Heart right ventricle (tissue), 16 donors: ENCODE measurements at regions not wholly inside any gene's neighbourhood (a gene's known extent, or its start where the extent isn't known, plus 50 kb on each side); places are given as distances from the start of the nearest gene placed in this dataset.

Source experiments
- ATAC-seq, 8 donors: fragments of 200-7000 bp; cut with Tn5 transposase; one replicate each; pipeline ENCODE4 v1.9.1; 2020; ENCODE audit warnings: mild to moderate bottlenecking in 8 of 8, moderate library complexity in 8 of 8, moderate number of reproducible peaks in 1 of 8
- DNase-seq, 2 donors: peaks; one replicate each; pipeline ENCODE4 v3.0.0-alpha.2; 2020
- H3K27ac ChIP-seq, 10 donors: fragments of 200-600 bp; sonication (generic) in 2 of 10; one replicate each; pipeline versions ENCODE4 v1.5.0 to v1.8.0; 2020 to 2022; ENCODE audit warnings: mild to moderate bottlenecking in 3 of 10
- H3K27me3 ChIP-seq, 7 donors: fragments of 200-600 bp; one replicate each; pipeline ENCODE4 v1.8.0; 2021 to 2022; ENCODE audit warnings: mild to moderate bottlenecking in 2 of 7
- H3K36me3 ChIP-seq, 9 donors: fragments of 200-600 bp; sonication (generic) in 1 of 9; one replicate each; pipeline versions ENCODE4 v1.5.0 to v1.8.0; 2020 to 2022; ENCODE audit warnings: mild to moderate bottlenecking in 2 of 9
- H3K4me1 ChIP-seq, 9 donors: fragments of 200-600 bp; sonication (generic) in 1 of 9; one replicate each; pipeline versions ENCODE4 v1.5.0 to v1.8.0; 2020 to 2022; ENCODE audit warnings: mild to moderate bottlenecking in 4 of 9
- H3K4me3 ChIP-seq, 10 donors: fragments of 200-600 bp; sonication (generic) in 2 of 10; one replicate each; pipeline versions ENCODE4 v1.5.0 to v1.8.0; 2020 to 2022; ENCODE audit warnings: mild to moderate bottlenecking in 7 of 10, moderate library complexity in 2 of 10
- H3K9me3 ChIP-seq, 11 donors: fragments of 200-600 bp in 10 of 11; sonication (generic) in 2 of 11; one replicate each; pipeline versions ENCODE4 v1.5.0 to v1.8.0; 2013 to 2022; ENCODE audit warnings: mild to moderate bottlenecking in 2 of 11, control low read depth in 1 of 11, moderate library complexity in 1 of 11
- CTCF ChIP-seq, 9 donors: fragments of 200-600 bp; sonication (generic) in 2 of 9; IDR thresholded peaks; one replicate each; pipeline versions ENCODE4 v1.5.0 to v1.8.0; 2021 to 2022; ENCODE audit warnings: antibody characterized with exemption in 9 of 9, mild to moderate bottlenecking in 5 of 9, moderate library complexity in 1 of 9
- WGBS, 2 donors: extraction: QIAGEN DNeasy Blood & Tissue Kit; methylation state at CpG; one replicate each; pipeline ENCODE4 v1.1.7; 2013; ENCODE audit warnings: inconsistent platforms in 1 of 2; 5-methylcytosine and 5-hydroxymethylcytosine counted together
- intact Hi-C, 10 donors: fragments of 100-400 bp; cut with DNase I; formaldehyde crosslinking; loops; one replicate each; pipeline versions ENCODE4 v1.11.1 to v1.14.2; 2022
- donor health status: Arrhythmogenic right ventricular cardiomyopathy.
- donor health status: ischemic (EF 13 %, LVEDD 7.1; RV severe dilation, severe dysfunction).
- donor health status: healthy with polysubstance abuse.
- donor health status: DM: no; HTN: yes; CAD: no.
- donor health status: DM: no; HTN: no; CAD: no.
- donor health status: ischemic (EF 25% LVEDD 6.9; RV normal size, moderate dysfunction).
- donor health status: ischemic (EF 25% LVEDD 5.7; RV mildly dilated, moderate dysfunction).
- donor health status: healthy.
- donor health status: DM: yes; HTN: yes; CAD: no.
- donor health status: Ischemic cardiomyopathy.
- donor health status: ischemic (EF 35%, LVEDD 5.7; RV mildly dilated, moderate dysfunction).
- donor health status: nonischemic (EF 11% LVEDD 7.7; RV severe dilation, severe dysfunction).
- donor health status: DM: yes; HTN: yes; CAD: no.
- donor health status: PGD.
- donor health status: ischemic (EF 29% LVEDD 5.4; RV normal size, mild dysfunction).
- donor health status: nonischemic (EF 23%, LVEDD 6.1; RV moderate dilation, normal function).

- H3K9me3 ChIP-seq: peaks cover 0 to 17% (median 0%) of the 10 kb centered on the region in 11 donors
- 87 to 88% methylated on average over 7 of the region's 7 CpGs for WGBS, 2 donors
- no peak for DNase-seq
- no peak for ATAC-seq
- H3K27me3 ChIP-seq: no peaks in the 10 kb centered on the region
- no peak overlapping the region for H3K27ac ChIP-seq
- no peak overlapping the region for H3K4me3 ChIP-seq
- intact Hi-C loops: no loop called here
- H3K36me3 ChIP-seq: no peaks in the 10 kb centered on the region
- TF ChIP-seq CTCF (IDR thresholded peaks at IDR 0.05): no peak
- no peaks in the 10 kb centered on the region for H3K4me1 ChIP-seq
Measured at GRCh38 chrX:22383988-22384387, 111.3 kb downstream of the CBLL2 start.

- Histone ChIP-seq H3K9me3 (no peaks in the 10 kb centered on the region), H3K4me1 (no peaks in the 10 kb centered on the region), H3K36me3 (no peaks in the 10 kb centered on the region), H3K27me3 (peaks cover 0 to 8% (median 0%) of the 10 kb centered on the region in 7 donors), H3K4me3 (no peak overlapping the region), H3K27ac (no peak overlapping the region)
- DNase-seq: no peak
- ATAC-seq: no peak
- intact Hi-C loops: no loop called here
- 41 to 57% methylated on average over 4 of the region's 4 CpGs for WGBS, 2 donors
- TF ChIP-seq CTCF (IDR thresholded peaks at IDR 0.05): no peak
Measured at GRCh38 chrX:22389556-22390179, 117.0 kb downstream of the CBLL2 start.

DNA sequence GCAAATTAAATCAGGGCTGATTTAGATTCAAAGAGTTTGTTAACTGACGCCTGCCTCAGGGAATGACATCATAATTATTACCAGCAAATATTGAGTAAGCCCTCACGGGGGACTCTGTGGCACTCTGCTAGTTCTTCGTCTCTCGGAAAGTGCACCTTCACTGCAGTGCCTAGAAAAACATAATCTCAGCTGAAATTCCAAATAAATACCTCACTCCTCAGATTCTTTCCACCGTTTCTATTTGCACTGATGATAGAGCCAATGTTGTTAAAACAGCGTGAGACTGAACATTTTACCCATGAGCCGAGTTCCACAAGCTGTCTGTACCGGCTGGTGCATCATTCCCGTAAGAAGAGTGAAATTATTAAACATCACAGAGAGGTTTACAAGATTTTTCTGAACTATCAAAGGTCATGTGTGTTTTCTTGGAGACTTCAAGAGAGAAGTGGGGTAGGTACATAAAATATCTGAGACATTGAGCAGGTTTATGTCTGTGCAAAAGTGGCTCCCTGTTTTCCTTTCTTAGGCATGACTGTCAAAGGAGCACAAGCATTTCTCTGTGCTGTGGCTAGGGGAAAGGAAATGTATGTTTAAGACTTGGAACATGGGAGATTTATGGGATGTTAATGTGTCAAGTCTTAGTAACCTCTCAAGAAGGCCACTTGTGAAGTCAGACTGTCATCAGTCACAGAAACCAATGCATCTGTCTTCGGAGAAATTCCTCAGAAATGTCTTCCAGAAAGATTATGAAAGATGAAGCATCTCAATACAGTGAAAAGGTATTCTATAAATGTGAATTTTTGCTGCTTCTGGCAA is 119.6 kb downstream of the CBLL2 start:
- WGBS, 2 donors: 79% methylated on average over 10 of the region's 10 CpGs
- no peak overlapping the region for H3K27ac ChIP-seq
- ATAC-seq (no peak), DNase-seq (no peak)
- no peaks in the 10 kb centered on the region for H3K36me3 ChIP-seq
- H3K27me3 ChIP-seq: peaks cover 0 to 8% (median 0%) of the 10 kb centered on the region in 7 donors
- H3K4me1 ChIP-seq: no peaks in the 10 kb centered on the region
- intact Hi-C loops: no loop called here
- H3K9me3 ChIP-seq: no peaks in the 10 kb centered on the region
- no peak for TF ChIP-seq CTCF (IDR thresholded peaks at IDR 0.05)
- no peak overlapping the region for H3K4me3 ChIP-seq

GRCh38 chrX:22395372-22395771 is 122.7 kb downstream of the CBLL2 start:
- WGBS, 2 donors: 88 to 90% methylated on average over 4 of the region's 4 CpGs
- TF ChIP-seq CTCF (IDR thresholded peaks at IDR 0.05): no peak
- intact Hi-C loops: no loop called here
- H3K27me3 ChIP-seq: peaks cover 0 to 6% (median 0%) of the 10 kb centered on the region in 7 donors
- no peak overlapping the region for H3K4me3 ChIP-seq
- no peaks in the 10 kb centered on the region for H3K36me3 ChIP-seq
- H3K9me3 ChIP-seq: no peaks in the 10 kb centered on the region
- DNase-seq (no peak), ATAC-seq (no peak)
- no peaks in the 10 kb centered on the region for H3K4me1 ChIP-seq
- no peak overlapping the region for H3K27ac ChIP-seq
